NK-92 treated with Interleukin-12 subunit alpha and Interleukin-12 subunit beta, amount 100 ng/mL, for 24 hours (cell line): ENCODE measurements at regions not wholly inside any gene's neighbourhood (a gene's known extent, or its start where the extent isn't known, plus 50 kb on each side); places are given as distances from the start of the nearest gene placed in this dataset.
"Not testable (repeated sequence)": the region's sequence is repeated elsewhere in the genome, so short reads cannot be mapped to it uniquely, and the experiment has no call there.

Experiments
- DNase-seq: peaks from one replicate; lab custom pipeline; 2025; lab: John Stamatoyannopoulos, UW

GRCh38 chr5:52255308-52255707 lies 532.4 kb upstream of the ITGA1 start:
- no peak for DNase-seq

- no peak for DNase-seq
Observed at GRCh38 chr5:52262844-52263243, 524.9 kb upstream of the ITGA1 start.

GRCh38 chr5:52269401-52269800 lies 518.3 kb upstream of the ITGA1 start:
- no peak for DNase-seq

GRCh38 chr5:52269859-52270258 lies 517.9 kb upstream of the ITGA1 start:
- no peak for DNase-seq

GRCh38 chr5:52275639-52276038 lies 512.1 kb upstream of the ITGA1 start:
- no peak for DNase-seq

- no peak for DNase-seq
Observed at GRCh38 chr5:52277101-52277500, 510.6 kb upstream of the ITGA1 start.

GRCh38 chr5:52282647-52283046 lies 505.1 kb upstream of the ITGA1 start:
- no peak for DNase-seq

GRCh38 chr5:52283221-52283620 lies 504.5 kb upstream of the ITGA1 start:
- DNase-seq = no peak

- no peak for DNase-seq
Observed at GRCh38 chr5:52300703-52301372, 486.9 kb upstream of the ITGA1 start.

GRCh38 chr5:52304816-52305215 lies 482.9 kb upstream of the ITGA1 start:
- DNase-seq = not testable (repeated sequence)

GRCh38 chr5:52328220-52328806 lies 459.4 kb upstream of the ITGA1 start:
- DNase-seq = no peak

- no peak for DNase-seq
Observed at GRCh38 chr5:52331725-52332124, 456.0 kb upstream of the ITGA1 start.

GRCh38 chr5:52334367-52334766 lies 453.3 kb upstream of the ITGA1 start:
- DNase-seq = no peak

GRCh38 chr5:52339285-52339684 lies 448.4 kb upstream of the ITGA1 start:
- no peak for DNase-seq

GRCh38 chr5:52342361-52342760 lies 445.4 kb upstream of the ITGA1 start:
- DNase-seq = no peak

GRCh38 chr5:52356311-52356918 lies 431.3 kb upstream of the ITGA1 start:
- DNase-seq = no peak

- DNase-seq = no peak
Observed at GRCh38 chr5:52359261-52359660, 428.5 kb upstream of the ITGA1 start.

- DNase-seq = no peak
Observed at GRCh38 chr5:52360985-52361384, 426.7 kb upstream of the ITGA1 start.

GRCh38 chr5:52374286-52374685 lies 413.4 kb upstream of the ITGA1 start:
- DNase-seq = no peak

GRCh38 chr5:52375969-52376368 lies 411.7 kb upstream of the ITGA1 start:
- DNase-seq = no peak

GRCh38 chr5:52376592-52376991 lies 411.1 kb upstream of the ITGA1 start:
- DNase-seq = no peak

- DNase-seq = no peak
Observed at GRCh38 chr5:52378237-52378636, 409.5 kb upstream of the ITGA1 start.

- no peak for DNase-seq
Observed at GRCh38 chr5:52388349-52388748, 399.4 kb upstream of the ITGA1 start.

- no peak for DNase-seq
Observed at GRCh38 chr5:52392321-52392720, 395.4 kb upstream of the ITGA1 start.
